WTC11 (cell line): ENCODE measurements at regions not wholly inside any gene's neighbourhood (a gene's known extent, or its start where the extent isn't known, plus 50 kb on each side); places are given as distances from the start of the nearest gene placed in this dataset.

Experiments
- ATAC-seq: fragments of 200-7000 bp; cut with Tn5 transposase; 2 replicates; pipeline ENCODE4 v1.10.0; 2021; ENCODE audit warnings: mild to moderate bottlenecking, moderate library complexity
- CTCF ChIA-PET: fragments of 300-600 bp; sonication (Branson Sonifier 250); formaldehyde crosslinking; loops from one replicate; lab custom pipeline; 2021; ENCODE audit warnings: antibody characterized with exemption; lab: Charles Lee
- POLR2A ChIA-PET: fragments of 350-600 bp; sonication (Branson Sonifier 250); formaldehyde crosslinking; loops from one replicate; lab custom pipeline; 2021; ENCODE audit warnings: antibody characterized with exemption; lab: Charles Lee
- DNase-seq: peaks from one replicate; pipeline ENCODE4 v3.0.0; 2021; ENCODE audit warnings: low spot score
- H3K27ac Mint-ChIP-seq: 2 replicates; pipeline ENCODE4 v1.8.0; 2021; ENCODE audit warnings: mixed read lengths
- H3K27me3 Mint-ChIP-seq: 2 replicates; pipeline ENCODE4 v1.8.0; 2021; ENCODE audit warnings: low read depth, mild to moderate bottlenecking, moderate library complexity, mixed read lengths
- H3K36me3 Mint-ChIP-seq: 2 replicates; pipeline ENCODE4 v1.8.0; 2021; ENCODE audit warnings: mixed read lengths
- H3K4me1 Mint-ChIP-seq: 2 replicates; pipeline ENCODE4 v1.8.0; 2022; ENCODE audit warnings: mixed read lengths
- H3K4me3 Mint-ChIP-seq: 2 replicates; pipeline ENCODE4 v1.8.0; 2021; ENCODE audit warnings: mild to moderate bottlenecking, moderate library complexity, mixed read lengths
- H3K9me3 Mint-ChIP-seq: 2 replicates; pipeline ENCODE4 v1.8.0; 2021; ENCODE audit warnings: mixed read lengths
- CBFB ChIP-seq: sonication (generic); formaldehyde crosslinking; IDR thresholded peaks from 2 replicates; pipeline ENCODE4 v1.8.1; 2022; ENCODE audit warnings: mild to moderate bottlenecking, low read depth, missing genetic modification reagents
- CREB1 ChIP-seq: sonication (generic); formaldehyde crosslinking; IDR thresholded peaks from 2 replicates; pipeline ENCODE4 v1.8.0; 2023; ENCODE audit warnings: mild to moderate bottlenecking, missing genetic modification reagents
- CREM ChIP-seq: sonication (generic); formaldehyde crosslinking; IDR thresholded peaks from 2 replicates; pipeline ENCODE4 v1.8.1; 2022; ENCODE audit warnings: mild to moderate bottlenecking, missing genetic modification reagents, moderate library complexity
- GABPB1 ChIP-seq: sonication (generic); formaldehyde crosslinking; IDR thresholded peaks from 2 replicates; pipeline ENCODE4 v1.8.1; 2023; ENCODE audit warnings: mild to moderate bottlenecking, missing genetic modification reagents
- JAZF1 ChIP-seq: fragments of 250-450 bp; sonication (Bioruptor Pico); IDR thresholded peaks from 2 replicates; pipeline ENCODE4 v1.9.0; 2021; ENCODE audit warnings: moderate library complexity, mild to moderate bottlenecking, inconsistent platforms
- MXD4 ChIP-seq: fragments of 250-450 bp; sonication (Bioruptor Pico); IDR thresholded peaks from 2 replicates; pipeline ENCODE4 v1.8.0; 2021; ENCODE audit warnings: mild to moderate bottlenecking, moderate library complexity, borderline replicate concordance
- NR2C2 ChIP-seq: sonication (generic); formaldehyde crosslinking; IDR thresholded peaks from 2 replicates; pipeline ENCODE4 v1.8.0; 2022; ENCODE audit warnings: mild to moderate bottlenecking, missing genetic modification reagents
- OVOL2 ChIP-seq: fragments of 250-450 bp; sonication (Bioruptor Pico); IDR thresholded peaks from 2 replicates; pipeline ENCODE4 v1.9.0; 2021; ENCODE audit warnings: mild to moderate bottlenecking, borderline replicate concordance
- SMAD4 ChIP-seq: sonication (generic); formaldehyde crosslinking; IDR thresholded peaks from 2 replicates; pipeline ENCODE4 v1.8.0; 2022; ENCODE audit warnings: mild to moderate bottlenecking, missing genetic modification reagents
- TEAD1 ChIP-seq: sonication (generic); formaldehyde crosslinking; IDR thresholded peaks from 2 replicates; pipeline ENCODE4 v1.8.0; 2022; ENCODE audit warnings: mild to moderate bottlenecking, missing genetic modification reagents
- TEAD4 ChIP-seq: sonication (generic); formaldehyde crosslinking; IDR thresholded peaks from 2 replicates; pipeline ENCODE4 v1.8.0; 2022; ENCODE audit warnings: mild to moderate bottlenecking, missing genetic modification reagents
- TF ChIP-seq, protein P1 (sequence below): sonication (generic); formaldehyde crosslinking; IDR thresholded peaks from 2 replicates; pipeline ENCODE4 v1.8.1; 2022; ENCODE audit warnings: mild to moderate bottlenecking, moderate library complexity, missing genetic modification reagents
- TF ChIP-seq, protein P2 (sequence below): fragments of 250-450 bp; sonication (Bioruptor Pico); conservative IDR thresholded peaks from 2 replicates; pipeline ENCODE4 v1.9.0; 2021; ENCODE audit warnings: mild to moderate bottlenecking
- TF ChIP-seq, protein P3 (sequence below): sonication (generic); formaldehyde crosslinking; IDR thresholded peaks from 2 replicates; pipeline ENCODE4 v1.8.1; 2022; ENCODE audit warnings: missing genetic modification reagents, borderline replicate concordance
- TF ChIP-seq, protein P4 (sequence below): fragments of 250-450 bp; sonication (Bioruptor Pico); IDR thresholded peaks from 2 replicates; pipeline ENCODE4 v1.8.0; 2021; ENCODE audit warnings: mild to moderate bottlenecking
- TF ChIP-seq, protein P5 (sequence below): sonication (generic); formaldehyde crosslinking; IDR thresholded peaks from 2 replicates; pipeline ENCODE4 v1.8.1; 2023; ENCODE audit warnings: mild to moderate bottlenecking, missing genetic modification reagents, moderate library complexity
- TF ChIP-seq, protein P6 (sequence below): sonication (generic); formaldehyde crosslinking; IDR thresholded peaks from 2 replicates; pipeline ENCODE4 v1.8.1; 2023; ENCODE audit warnings: mild to moderate bottlenecking, missing genetic modification reagents
- TF ChIP-seq, protein P7 (sequence below): sonication (generic); formaldehyde crosslinking; IDR thresholded peaks from 2 replicates; pipeline ENCODE4 v1.8.1; 2023; ENCODE audit warnings: mild to moderate bottlenecking, missing genetic modification reagents

DNA sequence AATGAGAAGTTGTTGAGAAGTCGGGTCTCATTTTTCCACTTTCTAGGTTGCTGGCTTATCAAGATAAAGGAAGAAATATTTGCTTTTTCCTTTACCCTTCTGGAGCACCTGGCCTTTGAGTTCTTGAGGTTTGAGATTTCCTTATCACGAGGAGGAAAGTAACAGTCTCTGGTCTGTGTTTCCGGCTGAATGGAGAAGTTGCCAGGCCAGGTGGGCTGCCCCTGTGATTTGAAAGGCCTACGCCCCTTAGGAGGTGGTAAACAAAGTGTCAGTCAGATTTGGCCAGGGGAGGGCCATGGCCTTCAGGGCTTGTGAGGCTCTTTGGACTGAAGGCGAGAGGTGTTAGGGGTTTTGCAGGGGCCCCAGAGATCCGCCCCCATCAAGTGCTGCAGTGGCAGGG is 156.7 kb upstream of the HAAO start (continued):
- TF ChIP-seq, protein P1, sequence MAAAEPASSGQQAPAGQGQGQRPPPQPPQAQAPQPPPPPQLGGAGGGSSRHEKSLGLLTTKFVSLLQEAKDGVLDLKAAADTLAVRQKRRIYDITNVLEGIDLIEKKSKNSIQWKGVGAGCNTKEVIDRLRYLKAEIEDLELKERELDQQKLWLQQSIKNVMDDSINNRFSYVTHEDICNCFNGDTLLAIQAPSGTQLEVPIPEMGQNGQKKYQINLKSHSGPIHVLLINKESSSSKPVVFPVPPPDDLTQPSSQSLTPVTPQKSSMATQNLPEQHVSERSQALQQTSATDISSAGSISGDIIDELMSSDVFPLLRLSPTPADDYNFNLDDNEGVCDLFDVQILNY: no peak
- TF ChIP-seq CREB1 (CRISPR knock-in tag) (no peak), MXD4 (CRISPR knock-in tag) (no peak), CREM (CRISPR knock-in tag) (no peak)
- TF ChIP-seq, protein P2, sequence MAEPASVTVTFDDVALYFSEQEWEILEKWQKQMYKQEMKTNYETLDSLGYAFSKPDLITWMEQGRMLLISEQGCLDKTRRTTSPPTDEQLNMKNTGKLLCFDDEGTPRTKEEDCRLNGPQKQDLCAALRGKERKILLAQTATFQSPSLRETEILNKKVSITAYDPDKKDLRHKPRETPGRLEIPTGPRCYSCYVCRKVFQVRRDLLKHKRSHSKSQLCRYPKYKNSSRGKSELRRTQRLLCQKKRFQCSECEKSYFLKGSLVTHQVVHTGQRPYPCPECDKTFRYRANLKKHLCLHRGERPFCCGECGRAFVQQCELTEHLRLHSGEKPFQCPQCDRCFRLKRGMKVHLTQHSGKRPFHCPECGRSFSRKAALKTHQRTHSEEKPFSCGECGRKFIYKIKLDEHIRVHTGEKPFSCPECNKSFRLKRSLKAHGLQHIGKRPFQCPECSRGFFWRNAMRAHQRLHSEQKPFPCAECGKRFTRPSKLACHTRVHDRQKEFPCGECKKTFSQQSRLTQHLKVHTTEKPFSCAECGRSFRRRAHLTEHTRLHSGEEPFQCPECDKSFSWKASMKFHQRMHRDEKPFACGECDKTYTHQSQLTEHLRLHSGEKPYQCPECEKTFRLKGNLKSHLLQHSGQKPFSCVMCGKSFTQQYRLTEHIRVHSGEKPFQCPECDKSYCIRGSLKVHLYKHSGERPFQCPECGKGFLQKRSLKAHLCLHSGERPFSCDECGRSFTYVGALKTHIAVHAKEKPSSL (CRISPR knock-in tag): no peak

DNA sequence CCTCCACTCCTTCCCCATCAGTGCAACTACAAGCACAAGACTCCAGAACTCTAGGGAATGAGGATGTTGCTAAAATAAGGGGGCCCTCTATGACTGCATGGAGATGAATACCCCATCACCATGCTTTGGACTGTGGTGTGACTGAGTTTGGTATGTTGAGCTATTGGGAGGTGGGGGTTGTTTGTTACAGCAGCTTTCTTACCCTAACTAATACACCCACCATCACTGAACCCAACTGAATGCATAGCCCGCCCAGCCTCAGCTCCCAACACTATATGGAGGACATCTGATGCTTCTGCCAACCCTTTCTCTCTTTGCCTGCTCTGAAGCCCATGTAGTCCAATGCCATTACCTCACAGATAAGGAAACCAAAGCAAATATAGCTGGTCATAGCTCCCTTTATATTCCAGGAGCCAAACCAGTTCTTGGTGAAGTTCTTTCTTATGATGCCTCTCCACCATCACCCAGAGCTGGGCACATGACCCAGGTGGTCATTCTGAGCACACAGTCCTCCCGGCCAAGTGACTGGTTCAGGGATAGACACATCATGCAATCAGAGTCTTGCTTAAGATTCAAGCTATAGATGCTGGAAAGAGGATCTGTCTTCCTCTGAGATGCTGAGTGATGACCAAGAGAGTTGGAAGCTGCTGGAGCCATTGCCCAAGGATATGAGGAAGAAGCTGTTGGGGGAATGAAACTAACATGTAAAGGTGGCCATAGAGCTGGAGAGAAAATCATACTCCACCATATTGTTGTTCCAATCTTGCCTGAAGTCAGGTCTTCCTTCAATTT is 155.6 kb upstream of the HAAO start:
- no peaks in the 10 kb centered on the region for H3K27me3 Mint-ChIP-seq
- H3K27ac Mint-ChIP-seq: no peak overlapping the region

More for the DNA sequence above, 155.6 kb upstream of the HAAO start:
- peaks cover 6% of the 10 kb centered on the region for H3K4me1 Mint-ChIP-seq
- POLR2A ChIA-PET: no interaction called here
- H3K36me3 Mint-ChIP-seq: no peaks in the 10 kb centered on the region
- TF ChIP-seq NR2C2 (CRISPR knock-in tag) (no peak), SMAD4 (no peak), TEAD4 (CRISPR knock-in tag) (no peak), JAZF1 (CRISPR knock-in tag) (no peak), TEAD1 (no peak), GABPB1 (CRISPR knock-in tag) (no peak), OVOL2 (no peak), CBFB (CRISPR knock-in tag) (no peak)
- TF ChIP-seq, protein P3, sequence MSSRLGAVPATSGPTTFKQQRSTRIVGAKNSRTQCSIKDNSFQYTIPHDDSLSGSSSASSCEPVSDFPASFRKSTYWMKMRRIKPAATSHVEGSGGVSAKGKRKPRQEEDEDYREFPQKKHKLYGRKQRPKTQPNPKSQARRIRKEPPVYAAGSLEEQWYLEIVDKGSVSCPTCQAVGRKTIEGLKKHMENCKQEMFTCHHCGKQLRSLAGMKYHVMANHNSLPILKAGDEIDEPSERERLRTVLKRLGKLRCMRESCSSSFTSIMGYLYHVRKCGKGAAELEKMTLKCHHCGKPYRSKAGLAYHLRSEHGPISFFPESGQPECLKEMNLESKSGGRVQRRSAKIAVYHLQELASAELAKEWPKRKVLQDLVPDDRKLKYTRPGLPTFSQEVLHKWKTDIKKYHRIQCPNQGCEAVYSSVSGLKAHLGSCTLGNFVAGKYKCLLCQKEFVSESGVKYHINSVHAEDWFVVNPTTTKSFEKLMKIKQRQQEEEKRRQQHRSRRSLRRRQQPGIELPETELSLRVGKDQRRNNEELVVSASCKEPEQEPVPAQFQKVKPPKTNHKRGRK: no peak
- TF ChIP-seq, protein P4, sequence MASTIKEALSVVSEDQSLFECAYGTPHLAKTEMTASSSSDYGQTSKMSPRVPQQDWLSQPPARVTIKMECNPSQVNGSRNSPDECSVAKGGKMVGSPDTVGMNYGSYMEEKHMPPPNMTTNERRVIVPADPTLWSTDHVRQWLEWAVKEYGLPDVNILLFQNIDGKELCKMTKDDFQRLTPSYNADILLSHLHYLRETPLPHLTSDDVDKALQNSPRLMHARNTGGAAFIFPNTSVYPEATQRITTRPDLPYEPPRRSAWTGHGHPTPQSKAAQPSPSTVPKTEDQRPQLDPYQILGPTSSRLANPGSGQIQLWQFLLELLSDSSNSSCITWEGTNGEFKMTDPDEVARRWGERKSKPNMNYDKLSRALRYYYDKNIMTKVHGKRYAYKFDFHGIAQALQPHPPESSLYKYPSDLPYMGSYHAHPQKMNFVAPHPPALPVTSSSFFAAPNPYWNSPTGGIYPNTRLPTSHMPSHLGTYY (CRISPR knock-in tag): no peak
- TF ChIP-seq, protein P5, sequence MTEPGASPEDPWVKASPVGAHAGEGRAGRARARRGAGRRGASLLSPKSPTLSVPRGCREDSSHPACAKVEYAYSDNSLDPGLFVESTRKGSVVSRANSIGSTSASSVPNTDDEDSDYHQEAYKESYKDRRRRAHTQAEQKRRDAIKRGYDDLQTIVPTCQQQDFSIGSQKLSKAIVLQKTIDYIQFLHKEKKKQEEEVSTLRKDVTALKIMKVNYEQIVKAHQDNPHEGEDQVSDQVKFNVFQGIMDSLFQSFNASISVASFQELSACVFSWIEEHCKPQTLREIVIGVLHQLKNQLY: no peak
- TF ChIP-seq, protein P6, sequence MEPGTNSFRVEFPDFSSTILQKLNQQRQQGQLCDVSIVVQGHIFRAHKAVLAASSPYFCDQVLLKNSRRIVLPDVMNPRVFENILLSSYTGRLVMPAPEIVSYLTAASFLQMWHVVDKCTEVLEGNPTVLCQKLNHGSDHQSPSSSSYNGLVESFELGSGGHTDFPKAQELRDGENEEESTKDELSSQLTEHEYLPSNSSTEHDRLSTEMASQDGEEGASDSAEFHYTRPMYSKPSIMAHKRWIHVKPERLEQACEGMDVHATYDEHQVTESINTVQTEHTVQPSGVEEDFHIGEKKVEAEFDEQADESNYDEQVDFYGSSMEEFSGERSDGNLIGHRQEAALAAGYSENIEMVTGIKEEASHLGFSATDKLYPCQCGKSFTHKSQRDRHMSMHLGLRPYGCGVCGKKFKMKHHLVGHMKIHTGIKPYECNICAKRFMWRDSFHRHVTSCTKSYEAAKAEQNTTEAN (CRISPR knock-in tag): no peak
- TF ChIP-seq, protein P7, sequence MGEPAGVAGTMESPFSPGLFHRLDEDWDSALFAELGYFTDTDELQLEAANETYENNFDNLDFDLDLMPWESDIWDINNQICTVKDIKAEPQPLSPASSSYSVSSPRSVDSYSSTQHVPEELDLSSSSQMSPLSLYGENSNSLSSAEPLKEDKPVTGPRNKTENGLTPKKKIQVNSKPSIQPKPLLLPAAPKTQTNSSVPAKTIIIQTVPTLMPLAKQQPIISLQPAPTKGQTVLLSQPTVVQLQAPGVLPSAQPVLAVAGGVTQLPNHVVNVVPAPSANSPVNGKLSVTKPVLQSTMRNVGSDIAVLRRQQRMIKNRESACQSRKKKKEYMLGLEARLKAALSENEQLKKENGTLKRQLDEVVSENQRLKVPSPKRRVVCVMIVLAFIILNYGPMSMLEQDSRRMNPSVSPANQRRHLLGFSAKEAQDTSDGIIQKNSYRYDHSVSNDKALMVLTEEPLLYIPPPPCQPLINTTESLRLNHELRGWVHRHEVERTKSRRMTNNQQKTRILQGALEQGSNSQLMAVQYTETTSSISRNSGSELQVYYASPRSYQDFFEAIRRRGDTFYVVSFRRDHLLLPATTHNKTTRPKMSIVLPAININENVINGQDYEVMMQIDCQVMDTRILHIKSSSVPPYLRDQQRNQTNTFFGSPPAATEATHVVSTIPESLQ: no peak
- CTCF ChIA-PET: interaction anchor here (0.5 to 2.3 kb wide), 8 partner anchors 9 to 192 kb away, joined by 3 to 12 read pairs (median 4); no protein-coding TSS in a partner anchor
- H3K9me3 Mint-ChIP-seq: no peaks in the 10 kb centered on the region
- DNase-seq (no peak), ATAC-seq (no peak)
- no peak overlapping the region for H3K4me3 Mint-ChIP-seq
